Immature natural killer cell (primary cell): ENCODE measurements at regions not wholly inside any gene's neighbourhood (a gene's known extent, or its start where the extent isn't known, plus 50 kb on each side); places are given as distances from the start of the nearest gene placed in this dataset.

Experiments used
- DNase-seq, 3 donors: peaks; one replicate each; pipeline ENCODE4 v3.0.0; 2022; ENCODE audit warnings: mixed read lengths in 1 of 3
- H3K27ac Mint-ChIP-seq, 6 donors: one replicate each; pipeline ENCODE4 v1.8.0; 2020; ENCODE audit warnings: mixed read lengths in 6 of 6, mild to moderate bottlenecking in 5 of 6, inconsistent platforms in 4 of 6, moderate library complexity in 3 of 6
- H3K27me3 Mint-ChIP-seq, 3 donors: one replicate each; pipeline ENCODE4 v1.8.0; 2020 to 2021; ENCODE audit warnings: low read depth in 3 of 3, mild to moderate bottlenecking in 3 of 3, mixed read lengths in 3 of 3, moderate library complexity in 3 of 3, inconsistent platforms in 1 of 3
- H3K36me3 Mint-ChIP-seq, 3 donors: one replicate each; pipeline ENCODE4 v1.8.0; 2020; ENCODE audit warnings: mixed read lengths in 3 of 3, inconsistent platforms in 2 of 3, mild to moderate bottlenecking in 2 of 3
- H3K4me1 Mint-ChIP-seq, 2 donors: one replicate each; pipeline ENCODE4 v1.8.0; 2020; ENCODE audit warnings: inconsistent platforms in 2 of 2, mild to moderate bottlenecking in 2 of 2, mixed read lengths in 2 of 2, moderate library complexity in 1 of 2
- H3K4me3 Mint-ChIP-seq, 5 donors: one replicate each; pipeline ENCODE4 v1.8.0; 2020; ENCODE audit warnings: mild to moderate bottlenecking in 5 of 5, mixed read lengths in 5 of 5, inconsistent platforms in 3 of 5, moderate library complexity in 3 of 5
- H3K9me3 Mint-ChIP-seq, 6 donors: one replicate each; pipeline ENCODE4 v1.8.0; 2020; ENCODE audit warnings: mild to moderate bottlenecking in 6 of 6, mixed read lengths in 6 of 6, inconsistent platforms in 4 of 6, moderate library complexity in 3 of 6

- peaks cover 1 to 7% of the 10 kb centered on the region in 2 donors for H3K4me1 Mint-ChIP-seq
- peaks cover 0 to 1% (median 0%) of the 10 kb centered on the region in 6 donors for H3K9me3 Mint-ChIP-seq
- no peak overlapping the region for H3K27ac Mint-ChIP-seq
- DNase-seq = no peak
- H3K27me3 Mint-ChIP-seq = peaks cover 0 to 3% (median 2%) of the 10 kb centered on the region in 3 donors
- no peaks in the 10 kb centered on the region for H3K36me3 Mint-ChIP-seq
- no peak overlapping the region for H3K4me3 Mint-ChIP-seq
Observed at GRCh38 chr14:65269732-65270131, 142.8 kb upstream of the FUT8 start.

- Mint-ChIP-seq H3K4me1 (peaks cover 3 to 6% of the 10 kb centered on the region in 2 donors), H3K27ac (no peak overlapping the region), H3K9me3 (no peaks in the 10 kb centered on the region), H3K4me3 (no peak overlapping the region), H3K36me3 (no peaks in the 10 kb centered on the region), H3K27me3 (peaks cover 0 to 3% (median 2%) of the 10 kb centered on the region in 3 donors)
- DNase-seq = no peak
Observed at GRCh38 chr14:65277027-65277426, 135.5 kb upstream of the FUT8 start.

- Mint-ChIP-seq H3K27ac (no peak overlapping the region), H3K9me3 (no peaks in the 10 kb centered on the region)
Observed at GRCh38 chr14:65277580-65278270, 134.8 kb upstream of the FUT8 start.

GRCh38 chr14:65278589-65278988, 133.9 kb upstream of the FUT8 start:
- no peaks in the 10 kb centered on the region for H3K36me3 Mint-ChIP-seq

More at GRCh38 chr14:65277580-65278270, 134.8 kb upstream of the FUT8 start:
- Mint-ChIP-seq H3K27me3 (peaks cover 0 to 3% (median 2%) of the 10 kb centered on the region in 3 donors), H3K4me3 (no peak overlapping the region), H3K36me3 (no peaks in the 10 kb centered on the region), H3K4me1 (peaks cover 9 to 13% of the 10 kb centered on the region in 2 donors)
- DNase-seq = no peak

GRCh38 chr14:65279510-65279909, 133.0 kb upstream of the FUT8 start:
- Mint-ChIP-seq H3K4me3 (no peak overlapping the region), H3K36me3 (no peaks in the 10 kb centered on the region), H3K4me1 (peaks cover 14 to 22% of the 10 kb centered on the region in 2 donors), H3K27ac (no peak overlapping the region), H3K27me3 (peaks cover 0 to 3% (median 0%) of the 10 kb centered on the region in 3 donors), H3K9me3 (no peaks in the 10 kb centered on the region)
- DNase-seq = no peak

More at GRCh38 chr14:65278589-65278988, 133.9 kb upstream of the FUT8 start:
- no peaks in the 10 kb centered on the region for H3K9me3 Mint-ChIP-seq
- H3K4me1 Mint-ChIP-seq = peaks cover 14 to 21% of the 10 kb centered on the region in 2 donors
- peaks cover 0 to 3% (median 2%) of the 10 kb centered on the region in 3 donors for H3K27me3 Mint-ChIP-seq
- no peak overlapping the region for H3K4me3 Mint-ChIP-seq
- DNase-seq = no peak
- H3K27ac Mint-ChIP-seq = no peak overlapping the region

GRCh38 chr14:65279958-65280357, 132.6 kb upstream of the FUT8 start:
- DNase-seq = no peak
- no peak overlapping the region for H3K4me3 Mint-ChIP-seq
- no peaks in the 10 kb centered on the region for H3K36me3 Mint-ChIP-seq
- H3K4me1 Mint-ChIP-seq = peaks cover 14 to 22% of the 10 kb centered on the region in 2 donors
- peaks cover 0 to 3% (median 0%) of the 10 kb centered on the region in 3 donors for H3K27me3 Mint-ChIP-seq
- no peaks in the 10 kb centered on the region for H3K9me3 Mint-ChIP-seq
- no peak overlapping the region for H3K27ac Mint-ChIP-seq

GRCh38 chr14:65280653-65281052, 131.9 kb upstream of the FUT8 start:
- no peak for DNase-seq
- Mint-ChIP-seq H3K36me3 (no peaks in the 10 kb centered on the region), H3K4me3 (no peak overlapping the region), H3K9me3 (no peaks in the 10 kb centered on the region), H3K27me3 (no peaks in the 10 kb centered on the region), H3K4me1 (peaks cover 14 to 22% of the 10 kb centered on the region in 2 donors), H3K27ac (no peak overlapping the region)

- Mint-ChIP-seq H3K36me3 (no peaks in the 10 kb centered on the region), H3K27me3 (no peaks in the 10 kb centered on the region), H3K4me1 (peaks cover 20 to 33% of the 10 kb centered on the region in 2 donors), H3K4me3 (peak overlapping the region; percentile 43 to 79 (median 58)), H3K9me3 (no peaks in the 10 kb centered on the region), H3K27ac (peak overlapping the region; percentile 45 to 81 (median 70))
- DNase-seq = no peak
Observed at GRCh38 chr14:65281991-65282895, 130.3 kb upstream of the FUT8 start.

- H3K9me3 Mint-ChIP-seq = no peaks in the 10 kb centered on the region
- peaks cover 26 to 39% of the 10 kb centered on the region in 2 donors for H3K4me1 Mint-ChIP-seq
- no peak for DNase-seq
- no peaks in the 10 kb centered on the region for H3K27me3 Mint-ChIP-seq
- peak overlapping the region in 4 of 5 donors; percentile 11 to 79 (median 50) for H3K4me3 Mint-ChIP-seq
- no peaks in the 10 kb centered on the region for H3K36me3 Mint-ChIP-seq
- H3K27ac Mint-ChIP-seq = peak overlapping the region in 5 of 6 donors; percentile 52 to 81 (median 76)
Observed at GRCh38 chr14:65282896-65283253, 129.7 kb upstream of the FUT8 start.

GRCh38 chr14:65286443-65286842, 126.1 kb upstream of the FUT8 start:
- no peak overlapping the region for H3K4me3 Mint-ChIP-seq
- DNase-seq = peak in 1 of 3 donors; percentile 29
- H3K36me3 Mint-ChIP-seq = no peaks in the 10 kb centered on the region
- no peaks in the 10 kb centered on the region for H3K9me3 Mint-ChIP-seq
- no peaks in the 10 kb centered on the region for H3K27me3 Mint-ChIP-seq
- peaks cover 35 to 69% of the 10 kb centered on the region in 2 donors for H3K4me1 Mint-ChIP-seq
- H3K27ac Mint-ChIP-seq = peak overlapping the region in 3 of 6 donors; percentile 17 to 40 (median 18)

- Mint-ChIP-seq H3K4me3 (peak overlapping the region; percentile 58 to 76 (median 66)), H3K9me3 (no peaks in the 10 kb centered on the region), H3K27ac (peak overlapping the region; percentile 67 to 92 (median 78)), H3K27me3 (no peaks in the 10 kb centered on the region), H3K36me3 (no peaks in the 10 kb centered on the region), H3K4me1 (peaks cover 31 to 67% of the 10 kb centered on the region in 2 donors)
- peak; percentile 38 to 60 (median 53) for DNase-seq
Observed at GRCh38 chr14:65287264-65288131, 125.0 kb upstream of the FUT8 start.

- no peak for DNase-seq
- Mint-ChIP-seq H3K27me3 (no peaks in the 10 kb centered on the region), H3K4me1 (peaks cover 25 to 56% of the 10 kb centered on the region in 2 donors), H3K9me3 (no peaks in the 10 kb centered on the region), H3K27ac (peak overlapping the region in 3 of 6 donors; percentile 0 to 64 (median 1)), H3K36me3 (no peaks in the 10 kb centered on the region), H3K4me3 (no peak overlapping the region)
Observed at GRCh38 chr14:65290830-65291229, 121.7 kb upstream of the FUT8 start.

GRCh38 chr14:65291531-65291930, 121.0 kb upstream of the FUT8 start:
- Mint-ChIP-seq H3K4me1 (peaks cover 23 to 52% of the 10 kb centered on the region in 2 donors), H3K36me3 (no peaks in the 10 kb centered on the region), H3K9me3 (no peaks in the 10 kb centered on the region), H3K4me3 (no peak overlapping the region), H3K27me3 (no peaks in the 10 kb centered on the region), H3K27ac (peak overlapping the region in 3 of 6 donors; percentile 31 to 81 (median 61))
- no peak for DNase-seq
